Hindlimb muscle (tissue), 1 donor: ENCODE measurements at regions not wholly inside any gene's neighbourhood (a gene's known extent, or its start where the extent isn't known, plus 50 kb on each side); places are given as distances from the start of the nearest gene placed in this dataset.

Experiments used
- DNase-seq: peaks from one replicate; pipeline ENCODE4 v3.0.0-alpha.2; 2013

GRCh38 chr4:176902710-176903323, 110.1 kb upstream of the VEGFC start:
- no peak for DNase-seq

GRCh38 chr4:176906709-176907108, 114.0 kb upstream of the VEGFC start:
- no peak for DNase-seq

GRCh38 chr4:176910646-176911045, 117.9 kb upstream of the VEGFC start:
- no peak for DNase-seq

GRCh38 chr4:176919631-176920030, 126.9 kb upstream of the VEGFC start:
- no peak for DNase-seq

GRCh38 chr4:176920694-176921093, 128.0 kb upstream of the VEGFC start:
- DNase-seq = no peak

- no peak for DNase-seq
Measured at GRCh38 chr4:176921256-176921655, 128.5 kb upstream of the VEGFC start.

- DNase-seq = no peak
Measured at GRCh38 chr4:176924238-176924637, 131.5 kb upstream of the VEGFC start.

- no peak for DNase-seq
Measured at GRCh38 chr4:176925962-176926361, 133.2 kb upstream of the VEGFC start.

- no peak for DNase-seq
Measured at GRCh38 chr4:176927117-176927516, 134.4 kb upstream of the VEGFC start.

GRCh38 chr4:176927664-176928063, 134.9 kb upstream of the VEGFC start:
- DNase-seq = no peak

- DNase-seq = no peak
Measured at GRCh38 chr4:176939445-176939844, 146.7 kb upstream of the VEGFC start.

- no peak for DNase-seq
Measured at GRCh38 chr4:176945334-176945733, 152.6 kb upstream of the VEGFC start.

GRCh38 chr4:176949029-176949428, 156.3 kb upstream of the VEGFC start:
- DNase-seq = no peak

GRCh38 chr4:176953021-176953420, 160.3 kb upstream of the VEGFC start:
- no peak for DNase-seq

GRCh38 chr4:176957353-176958118, 164.8 kb upstream of the VEGFC start:
- DNase-seq = no peak

- DNase-seq = no peak
Measured at GRCh38 chr4:176959980-176960379, 167.3 kb upstream of the VEGFC start.

GRCh38 chr4:176963121-176963520, 170.4 kb upstream of the VEGFC start:
- DNase-seq = no peak

- no peak for DNase-seq
Measured at GRCh38 chr4:176964116-176964691, 171.5 kb upstream of the VEGFC start.

GRCh38 chr4:176967586-176967985, 174.9 kb upstream of the VEGFC start:
- no peak for DNase-seq

- DNase-seq = no peak
Measured at GRCh38 chr4:176968094-176968493, 175.4 kb upstream of the VEGFC start.

GRCh38 chr4:176969011-176969410, 176.3 kb upstream of the VEGFC start:
- no peak for DNase-seq

- no peak for DNase-seq
Measured at GRCh38 chr4:176970853-176971252, 178.1 kb upstream of the VEGFC start.

GRCh38 chr4:176971576-176972115, 178.9 kb upstream of the VEGFC start:
- no peak for DNase-seq

GRCh38 chr4:176979416-176979815, 186.7 kb upstream of the VEGFC start:
- DNase-seq = no peak
